Psoas muscle (tissue), 7 donors: ENCODE measurements at regions not wholly inside any gene's neighbourhood (a gene's known extent, or its start where the extent isn't known, plus 50 kb on each side); places are given as distances from the start of the nearest gene placed in this dataset.

Experiments
- ATAC-seq, 4 donors: fragments of 200-7000 bp; cut with Tn5 transposase; one replicate each; pipeline ENCODE4 v1.9.1; 2020; ENCODE audit warnings: moderate library complexity in 3 of 4, mild to moderate bottlenecking in 2 of 4
- DNase-seq, 2 donors: peaks; one replicate each; pipeline ENCODE4 v3.0.0-alpha.2; 2020
- H3K27ac ChIP-seq: fragments of 200-600 bp; one replicate; pipeline ENCODE4 v1.8.0; 2022
- H3K27me3 ChIP-seq, 3 donors: fragments of 200-600 bp in 1 of 3; one replicate each; pipeline versions ENCODE4 v1.6.1 to v1.8.0; 2013 to 2022; ENCODE audit warnings: low read length in 2 of 3, mild to moderate bottlenecking in 2 of 3, moderate library complexity in 1 of 3; ENCODE audit not compliant: insufficient read depth in 3 of 3
- H3K36me3 ChIP-seq, 2 donors: fragments of 200-600 bp in 1 of 2; one replicate each; pipeline versions ENCODE4 v1.6.1 to v1.8.0; 2013 to 2022; ENCODE audit warnings: low read depth in 1 of 2, mild to moderate bottlenecking in 1 of 2, moderate library complexity in 1 of 2; ENCODE audit not compliant: insufficient read depth in 1 of 2
- H3K4me1 ChIP-seq: fragments of 200-600 bp; one replicate; pipeline ENCODE4 v1.8.0; 2022
- H3K4me3 ChIP-seq: fragments of 200-600 bp; one replicate; pipeline ENCODE4 v1.8.0; 2022; ENCODE audit warnings: mild to moderate bottlenecking
- H3K9me3 ChIP-seq: fragments of 200-600 bp; one replicate; pipeline ENCODE4 v1.8.0; 2022
- CTCF ChIP-seq: fragments of 200-600 bp; IDR thresholded peaks from one replicate; pipeline ENCODE4 v1.8.0; 2022; ENCODE audit warnings: antibody characterized with exemption
- whole genome bisulfite sequencing, 3 donors: extraction: QIAGEN DNeasy Blood & Tissue Kit; methylation state at CpG; one replicate each; pipeline versions ENCODE4 v1.1.6 to v1.1.7; 2013; 5-methylcytosine and 5-hydroxymethylcytosine counted together
- intact Hi-C, 2 donors: fragments of 100-400 bp; cut with DNase I; formaldehyde crosslinking; loops; one replicate each; pipeline versions ENCODE4 v1.11.0 to v1.14.2; 2022
- donor health status: healthy with polysubstance abuse.
- donor health status: DM: no; HTN: no; CAD: no; lungs with moderate emphysema.
- donor health status: Bipolar disorder and iron deficiency.
- donor health status: healthy.
- donor health status: DM: yes; HTN: yes; CAD: no.
- donor health status: DM: no; HTN: no; CAD: no.
- donor health status: DM: yes; HTN: yes; CAD: no.

- no peaks in the 10 kb centered on the region for H3K27me3 ChIP-seq
- ATAC-seq (no peak), DNase-seq (no peak)
- no peak overlapping the region for H3K27ac ChIP-seq
- no peaks in the 10 kb centered on the region for H3K9me3 ChIP-seq
- no peaks in the 10 kb centered on the region for H3K4me1 ChIP-seq
- no peak overlapping the region for H3K4me3 ChIP-seq
- intact Hi-C loops = no loop called here
- no peak for TF ChIP-seq CTCF
- H3K36me3 ChIP-seq = no peaks in the 10 kb centered on the region
These were observed 381.1 kb downstream of the OXSM start for GRCh38 chr3:26171006-26171405.

- DNase-seq (no peak), ATAC-seq (no peak)
- intact Hi-C loops = no loop called here
- H3K4me1 ChIP-seq = no peaks in the 10 kb centered on the region
- TF ChIP-seq CTCF = no peak
- H3K27me3 ChIP-seq = no peaks in the 10 kb centered on the region
- 95 to 100% (median 96%) methylated on average over 1 of the region's 1 CpG for WGBS, 3 donors
- H3K4me3 ChIP-seq = no peak overlapping the region
- no peaks in the 10 kb centered on the region for H3K9me3 ChIP-seq
- no peak overlapping the region for H3K27ac ChIP-seq
- no peaks in the 10 kb centered on the region for H3K36me3 ChIP-seq
These were observed 401.7 kb downstream of the OXSM start for GRCh38 chr3:26191556-26191955.

- H3K27ac ChIP-seq = no peak overlapping the region
- H3K9me3 ChIP-seq = no peaks in the 10 kb centered on the region
- DNase-seq = no peak
- H3K4me1 ChIP-seq = no peaks in the 10 kb centered on the region
- H3K4me3 ChIP-seq = no peak overlapping the region
- H3K27me3 ChIP-seq = no peaks in the 10 kb centered on the region
- TF ChIP-seq CTCF = no peak
- no peaks in the 10 kb centered on the region for H3K36me3 ChIP-seq
- whole genome bisulfite sequencing, 3 donors = 40 to 60% (median 47%) methylated on average over 3 of the region's 3 CpGs
- ATAC-seq = no peak
- intact Hi-C loops = no loop called here
These were observed 403.7 kb downstream of the OXSM start for GRCh38 chr3:26193558-26193957.

- DNase-seq (no peak), ATAC-seq (no peak)
- Histone ChIP-seq H3K4me1 (no peaks in the 10 kb centered on the region), H3K27me3 (no peaks in the 10 kb centered on the region), H3K9me3 (no peaks in the 10 kb centered on the region), H3K36me3 (no peaks in the 10 kb centered on the region), H3K27ac (no peak overlapping the region), H3K4me3 (no peak overlapping the region)
- no peak for TF ChIP-seq CTCF
- intact Hi-C loops = no loop called here
These were observed 406.9 kb downstream of the OXSM start for GRCh38 chr3:26196781-26197180.

GRCh38 chr3:26198609-26199008, 408.7 kb downstream of the OXSM start:
- Histone ChIP-seq H3K4me1 (no peaks in the 10 kb centered on the region), H3K27ac (no peak overlapping the region), H3K9me3 (no peaks in the 10 kb centered on the region), H3K4me3 (no peak overlapping the region), H3K36me3 (no peaks in the 10 kb centered on the region), H3K27me3 (no peaks in the 10 kb centered on the region)
- no peak for DNase-seq
- no peak for TF ChIP-seq CTCF
- WGBS, 3 donors = 76 to 80% (median 77%) methylated on average over 2 of the region's 2 CpGs
- no peak for ATAC-seq
- intact Hi-C loops = no loop called here
